Endothelial cell (in vitro differentiated cells): ENCODE measurements at regions not wholly inside any gene's neighbourhood (a gene's known extent, or its start where the extent isn't known, plus 50 kb on each side); places are given as distances from the start of the nearest gene placed in this dataset.

Experiments
- DNase-seq: peaks from one replicate; pipeline ENCODE4 v3.0.0; 2021; ENCODE audit warnings: low spot score
- H3K27ac Mint-ChIP-seq: one replicate; pipeline ENCODE4 v1.8.0; 2021; ENCODE audit warnings: mixed read lengths, inconsistent platforms; ENCODE audit not compliant: unreplicated experiment
- H3K27me3 Mint-ChIP-seq: one replicate; pipeline ENCODE4 v1.8.0; 2021; ENCODE audit warnings: mild to moderate bottlenecking, moderate library complexity, mixed read lengths, inconsistent platforms; ENCODE audit not compliant: unreplicated experiment
- H3K36me3 Mint-ChIP-seq: one replicate; pipeline ENCODE4 v1.8.0; 2021; ENCODE audit warnings: mild to moderate bottlenecking, low read depth, mixed read lengths, inconsistent platforms; ENCODE audit not compliant: unreplicated experiment
- H3K4me1 Mint-ChIP-seq: one replicate; pipeline ENCODE4 v1.8.0; 2021; ENCODE audit warnings: mild to moderate bottlenecking, mixed read lengths, inconsistent platforms; ENCODE audit not compliant: unreplicated experiment
- H3K4me3 Mint-ChIP-seq: one replicate; pipeline ENCODE4 v1.8.0; 2021; ENCODE audit warnings: mild to moderate bottlenecking, mixed read lengths, inconsistent platforms; ENCODE audit not compliant: unreplicated experiment
- H3K9me3 Mint-ChIP-seq: one replicate; pipeline ENCODE4 v1.8.0; 2021; ENCODE audit warnings: mixed read lengths, inconsistent platforms; ENCODE audit not compliant: unreplicated experiment
- TF ChIP-seq, protein P1 (sequence below): fragments of 200-600 bp; sonication (generic); IDR thresholded peaks from one replicate; pipeline ENCODE4 v1.5.0; 2021; ENCODE audit warnings: antibody characterized with exemption; ENCODE audit not compliant: unreplicated experiment

- no peak for DNase-seq
- H3K4me3 Mint-ChIP-seq, result no peak overlapping the region
- H3K27ac Mint-ChIP-seq, result no peak overlapping the region
- TF ChIP-seq, protein P1, sequence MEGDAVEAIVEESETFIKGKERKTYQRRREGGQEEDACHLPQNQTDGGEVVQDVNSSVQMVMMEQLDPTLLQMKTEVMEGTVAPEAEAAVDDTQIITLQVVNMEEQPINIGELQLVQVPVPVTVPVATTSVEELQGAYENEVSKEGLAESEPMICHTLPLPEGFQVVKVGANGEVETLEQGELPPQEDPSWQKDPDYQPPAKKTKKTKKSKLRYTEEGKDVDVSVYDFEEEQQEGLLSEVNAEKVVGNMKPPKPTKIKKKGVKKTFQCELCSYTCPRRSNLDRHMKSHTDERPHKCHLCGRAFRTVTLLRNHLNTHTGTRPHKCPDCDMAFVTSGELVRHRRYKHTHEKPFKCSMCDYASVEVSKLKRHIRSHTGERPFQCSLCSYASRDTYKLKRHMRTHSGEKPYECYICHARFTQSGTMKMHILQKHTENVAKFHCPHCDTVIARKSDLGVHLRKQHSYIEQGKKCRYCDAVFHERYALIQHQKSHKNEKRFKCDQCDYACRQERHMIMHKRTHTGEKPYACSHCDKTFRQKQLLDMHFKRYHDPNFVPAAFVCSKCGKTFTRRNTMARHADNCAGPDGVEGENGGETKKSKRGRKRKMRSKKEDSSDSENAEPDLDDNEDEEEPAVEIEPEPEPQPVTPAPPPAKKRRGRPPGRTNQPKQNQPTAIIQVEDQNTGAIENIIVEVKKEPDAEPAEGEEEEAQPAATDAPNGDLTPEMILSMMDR, result no peak
- H3K4me1 Mint-ChIP-seq, result peaks cover 2% of the 10 kb centered on the region
- no peaks in the 10 kb centered on the region for H3K9me3 Mint-ChIP-seq
- H3K36me3 Mint-ChIP-seq, result no peaks in the 10 kb centered on the region
- peaks cover 1% of the 10 kb centered on the region for H3K27me3 Mint-ChIP-seq
These were observed 143.0 kb downstream of the EMP1 start for GRCh38 chr12:13339538-13339937.

DNA sequence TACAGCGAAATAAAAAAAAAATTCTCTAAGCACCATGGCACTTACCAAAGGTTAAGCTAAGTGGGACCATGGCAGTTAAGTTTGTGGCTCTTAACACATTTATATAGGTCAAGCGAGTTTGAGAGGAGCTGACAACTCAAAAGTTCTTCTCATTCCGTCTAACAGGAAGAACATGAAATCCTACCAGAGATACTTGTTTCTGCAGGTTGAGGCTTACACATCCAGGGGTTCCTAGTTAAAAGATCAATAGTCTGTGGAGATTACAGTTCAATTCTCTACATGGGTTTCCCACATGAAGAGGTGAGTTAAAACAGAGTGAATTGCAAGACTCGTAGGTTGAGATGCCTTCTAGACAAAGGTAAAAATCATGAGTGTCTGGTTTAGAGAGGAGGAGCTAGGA is 142.6 kb downstream of the EMP1 start:
- Mint-ChIP-seq H3K9me3 (no peaks in the 10 kb centered on the region), H3K4me1 (peaks cover 2% of the 10 kb centered on the region), H3K36me3 (no peaks in the 10 kb centered on the region), H3K27me3 (peaks cover 1% of the 10 kb centered on the region), H3K4me3 (no peak overlapping the region), H3K27ac (no peak overlapping the region)
- DNase-seq, result no peak
- TF ChIP-seq, protein P1, result no peak

DNA sequence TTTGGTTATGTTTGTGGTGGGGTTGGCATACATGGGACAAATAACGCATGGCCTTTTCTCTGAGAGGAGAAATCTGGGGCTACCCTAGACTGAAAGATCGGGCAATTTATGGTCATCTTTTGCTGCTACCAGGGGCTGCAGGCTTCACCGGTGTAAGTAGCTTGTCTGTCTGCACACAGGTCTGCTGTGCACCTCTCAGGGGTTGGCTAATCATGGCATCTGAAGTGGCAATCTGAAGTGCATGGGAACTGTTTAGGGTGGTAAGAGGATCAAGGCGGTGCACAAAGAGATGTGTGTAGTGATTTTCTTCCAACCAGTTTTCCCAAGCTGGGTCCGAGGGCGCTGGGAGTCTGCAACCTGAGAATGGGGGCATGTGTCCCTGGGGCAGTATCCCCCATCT is 141.3 kb downstream of the EMP1 start:
- no peak overlapping the region for H3K4me3 Mint-ChIP-seq
- H3K27me3 Mint-ChIP-seq, result peaks cover 1% of the 10 kb centered on the region
- no peak overlapping the region for H3K27ac Mint-ChIP-seq
- DNase-seq, result no peak
- H3K9me3 Mint-ChIP-seq, result no peaks in the 10 kb centered on the region
- TF ChIP-seq, protein P1, result no peak
- peaks cover 2% of the 10 kb centered on the region for H3K4me1 Mint-ChIP-seq
- no peaks in the 10 kb centered on the region for H3K36me3 Mint-ChIP-seq

DNA sequence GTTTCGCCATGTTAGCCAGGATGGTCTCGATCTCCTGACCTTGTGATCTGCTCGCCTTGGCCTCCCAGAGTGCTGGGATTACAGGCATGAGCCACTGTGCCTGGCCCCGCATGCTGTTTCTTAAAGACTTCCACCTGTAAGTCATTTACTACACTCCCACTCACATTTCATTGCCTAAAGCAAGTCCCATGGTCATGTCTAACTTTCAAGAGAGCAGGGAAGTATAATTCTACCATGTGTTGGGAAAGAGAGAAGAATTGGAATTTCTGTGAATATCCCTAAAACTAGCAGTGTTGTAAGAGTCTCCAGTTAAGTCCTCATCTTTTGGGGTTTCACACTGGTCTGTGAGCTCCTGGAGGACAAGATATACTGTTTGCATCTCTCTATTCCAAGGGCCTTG is 139.7 kb downstream of the EMP1 start:
- TF ChIP-seq, protein P1, result no peak
- H3K27me3 Mint-ChIP-seq, result peaks cover 1% of the 10 kb centered on the region
- no peaks in the 10 kb centered on the region for H3K9me3 Mint-ChIP-seq
- H3K4me3 Mint-ChIP-seq, result no peak overlapping the region
- no peaks in the 10 kb centered on the region for H3K36me3 Mint-ChIP-seq
- peaks cover 2% of the 10 kb centered on the region for H3K4me1 Mint-ChIP-seq
- no peak overlapping the region for H3K27ac Mint-ChIP-seq
- DNase-seq, result no peak

GRCh38 chr12:13328535-13328934 is 132.0 kb downstream of the EMP1 start:
- H3K4me3 Mint-ChIP-seq, result no peak overlapping the region
- no peaks in the 10 kb centered on the region for H3K9me3 Mint-ChIP-seq
- no peaks in the 10 kb centered on the region for H3K4me1 Mint-ChIP-seq
- no peaks in the 10 kb centered on the region for H3K36me3 Mint-ChIP-seq
- no peaks in the 10 kb centered on the region for H3K27me3 Mint-ChIP-seq
- TF ChIP-seq, protein P1, result no peak
- no peak overlapping the region for H3K27ac Mint-ChIP-seq
- no peak for DNase-seq
